Loucy (cell line): ENCODE measurements at regions not wholly inside any gene's neighbourhood (a gene's known extent, or its start where the extent isn't known, plus 50 kb on each side); places are given as distances from the start of the nearest gene placed in this dataset.

Source experiments
- CTCF ChIP-seq: fragments of 200-600 bp; sonication (generic); conservative IDR thresholded peaks from 2 replicates; pipeline ENCODE4 v1.5.1; 2014; ENCODE audit warnings: mild to moderate bottlenecking, antibody characterized with exemption, low read length
- EZH2phosphoT487 ChIP-seq: fragments of 200-600 bp; IDR thresholded peaks from 2 replicates; pipeline ENCODE4 v1.6.1; 2018; ENCODE audit warnings: antibody characterized with exemption, mild to moderate bottlenecking, moderate library complexity, borderline replicate concordance

- no peak for TF ChIP-seq CTCF
- TF ChIP-seq EZH2phosphoT487, result no peak
Measured at GRCh38 chr18:39105104-39105503, 1539.5 kb upstream of the CELF4 start.
